MM.1S (cell line): ENCODE measurements at regions not wholly inside any gene's neighbourhood (a gene's known extent, or its start where the extent isn't known, plus 50 kb on each side); places are given as distances from the start of the nearest gene placed in this dataset.

Source experiments
- EZH2 ChIP-seq: fragments of 300-600 bp; sonication (generic); optimal IDR thresholded peaks from 2 replicates; pipeline ENCODE3; 2017; ENCODE audit warnings: low read depth, mild to moderate bottlenecking, antibody characterized with exemption, low read length, mixed read lengths
- EZH2phosphoT487 ChIP-seq: fragments of 300-600 bp; sonication (generic); IDR thresholded peaks from 2 replicates; pipeline ENCODE4 v1.6.1; 2018; ENCODE audit warnings: antibody characterized with exemption, low read length

GRCh38 chr5:71923755-71924154 is 183.5 kb upstream of the MAP1B start:
- TF ChIP-seq EZH2 (no peak), EZH2phosphoT487 (no peak)
